Endothelial cell of umbilical vein (primary cell): ENCODE measurements at regions not wholly inside any gene's neighbourhood (a gene's known extent, or its start where the extent isn't known, plus 50 kb on each side); places are given as distances from the start of the nearest gene placed in this dataset.

Experiments used
- BruUV-seq: library from RNA; stranded (reverse); fragments of 400-500 nt; replicated peaks from 2 replicates; lab custom pipeline; 2021; lab: Mats Ljungman, UMichigan
- CTCF ChIA-PET: fragments of 300-600, 350-600 bp; sonication (Branson Sonifier 250); formaldehyde crosslinking; loops from one replicate; lab custom pipeline; 2021; ENCODE audit warnings: antibody characterized with exemption, inconsistent platforms; lab: Charles Lee
- POLR2A ChIA-PET: fragments of 300-600, 350-600 bp; sonication (Branson Sonifier 250); formaldehyde crosslinking; loops from one replicate; lab custom pipeline; 2021; ENCODE audit warnings: antibody characterized with exemption, inconsistent platforms; lab: Charles Lee
- DNase-seq: peaks from one replicate; pipeline ENCODE4 v3.0.0-alpha.2; 2011; ENCODE audit warnings: low read depth, low spot score
- FAIRE-seq: peaks from 2 replicates; lab custom pipeline; 2011; peaks lifted over from hg19 to GRCh38; lab: Jason Lieb, UNC
- H2AFZ ChIP-seq: 2 replicates; pipeline ENCODE4 v1.6.0; 2012; ENCODE audit warnings: low read depth, low read length, control low read depth, inconsistent platforms
- H3K27ac ChIP-seq: 2 replicates; pipeline ENCODE4 v1.5.1; 2011; ENCODE audit warnings: low read depth, mild to moderate bottlenecking, control low read depth, low read length, moderate library complexity; ENCODE audit not compliant: insufficient read depth
- H3K27me3 ChIP-seq, 2 experiments: 2 replicates each; pipeline versions ENCODE4 v1.6.0 to v1.6.1; 2011; ENCODE audit warnings: low read length in 2 of 2, mixed read lengths in 1 of 2; ENCODE audit not compliant: control insufficient read depth in 2 of 2, insufficient read depth in 2 of 2
- H3K36me3 ChIP-seq, 2 experiments: 2 replicates in 1 of 2; 3 replicates in 1 of 2; pipeline ENCODE4 v1.5.1; 2011; ENCODE audit warnings: low read length in 2 of 2, mild to moderate bottlenecking in 1 of 2, moderate library complexity in 1 of 2; ENCODE audit not compliant: control insufficient read depth in 2 of 2, insufficient read depth in 2 of 2; ENCODE audit errors: extremely low read depth in 1 of 2
- H3K4me1 ChIP-seq: 3 replicates; pipeline ENCODE4 v1.5.1; 2011; ENCODE audit warnings: mild to moderate bottlenecking, low read length; ENCODE audit not compliant: control insufficient read depth, insufficient read depth; ENCODE audit errors: extremely low read depth
- H3K4me2 ChIP-seq: 2 replicates; pipeline ENCODE4 v1.6.1; 2011; ENCODE audit warnings: low read length, control low read depth, mixed read lengths; ENCODE audit not compliant: insufficient read depth
- H3K4me3 ChIP-seq, 3 experiments: fragments of 200-600 bp in 1 of 3; sonication (generic), shearing (Covaris generic) in 1 of 3; replicated peaks in 1 of 3; 2 replicates each; pipeline ENCODE4 v1.5.1; 2011 to 2016; ENCODE audit warnings: control low read depth in 3 of 3, low read length in 3 of 3, mild to moderate bottlenecking in 2 of 3, inconsistent platforms in 1 of 3, low read depth in 1 of 3, moderate library complexity in 1 of 3; ENCODE audit not compliant: insufficient read depth in 1 of 3
- H3K79me2 ChIP-seq: 2 replicates; pipeline ENCODE4 v1.6.0; 2012; ENCODE audit warnings: low read length, inconsistent platforms; ENCODE audit not compliant: control insufficient read depth, insufficient read depth
- H3K9ac ChIP-seq: replicated peaks from 2 replicates; pipeline ENCODE3; 2011; ENCODE audit warnings: low read length, control low read depth; ENCODE audit not compliant: insufficient read depth; ENCODE audit errors: extremely low read depth
- H3K9me1 ChIP-seq: replicated peaks from 3 replicates; pipeline ENCODE4 v1.6.0; 2011; ENCODE audit warnings: mild to moderate bottlenecking, low read length; ENCODE audit not compliant: control insufficient read depth, insufficient read depth; ENCODE audit errors: extremely low read depth
- H3K9me3 ChIP-seq: replicated peaks from 2 replicates; pipeline ENCODE4 v1.5.1; 2012; ENCODE audit warnings: low read length, inconsistent platforms; ENCODE audit not compliant: control insufficient read depth, insufficient read depth
- H4K20me1 ChIP-seq: replicated peaks from 2 replicates; pipeline ENCODE3; 2011; ENCODE audit warnings: mild to moderate bottlenecking, low read length; ENCODE audit not compliant: control insufficient read depth, insufficient read depth; ENCODE audit errors: extremely low read depth
- EZH2 ChIP-seq: IDR thresholded peaks from 2 replicates; pipeline ENCODE4 v1.6.1; 2012; ENCODE audit warnings: borderline replicate concordance, low read depth, mild to moderate bottlenecking, moderate library complexity, low read length, inconsistent platforms; ENCODE audit not compliant: severe bottlenecking
- FOS ChIP-seq: IDR thresholded peaks from 2 replicates; pipeline ENCODE4 v1.6.1; 2011; ENCODE audit warnings: mild to moderate bottlenecking, low read length, moderate library complexity, borderline replicate concordance; ENCODE audit not compliant: insufficient read depth
- GATA2 ChIP-seq: IDR thresholded peaks from 2 replicates; pipeline ENCODE4 v1.7.0; 2011; ENCODE audit warnings: low read depth, mild to moderate bottlenecking, moderate library complexity, mixed read lengths, low read length; ENCODE audit not compliant: insufficient read length, insufficient read depth
- JUN ChIP-seq: IDR thresholded peaks from 2 replicates; pipeline ENCODE4 v1.6.1; 2011; ENCODE audit warnings: borderline replicate concordance, low read depth; ENCODE audit not compliant: insufficient read length, insufficient read depth
- MYC ChIP-seq: IDR thresholded peaks from one replicate; pipeline ENCODE4 v1.6.1; 2011; ENCODE audit warnings: mild to moderate bottlenecking, low read depth, low read length
- POLR2A ChIP-seq: IDR thresholded peaks from 2 replicates; pipeline ENCODE4 v1.6.1; 2012; ENCODE audit warnings: low read depth, mild to moderate bottlenecking, control low read depth, low read length
- POLR2AphosphoS5 ChIP-seq: IDR thresholded peaks from 2 replicates; pipeline ENCODE4 v1.6.1; 2012; ENCODE audit warnings: low read depth, mild to moderate bottlenecking, control low read depth, low read length, moderate library complexity; ENCODE audit not compliant: insufficient read depth
- dilution Hi-C: fragments of 300-500 bp; cut with MboI; formaldehyde crosslinking; loops from one replicate; pipeline ENCODE4 v1.15.0; 2019; ENCODE audit warnings: low sequenced_read_pairs; ENCODE audit not compliant: extremely low pct_ligation_motif_present
- intact Hi-C: fragments of 100-400 bp; cut with micrococcal nuclease; formaldehyde crosslinking; loops from one replicate; pipeline ENCODE4 v1.10.0; 2022
- TF ChIP-seq, protein P1 (sequence below), 2 donors: IDR thresholded peaks; 1 replicate in 1 of 2; 2 replicates in 1 of 2; pipeline ENCODE4 v1.5.1; 2011; ENCODE audit warnings: low read length in 2 of 2, mild to moderate bottlenecking in 2 of 2, moderate library complexity in 2 of 2, control low read depth in 1 of 2, inconsistent platforms in 1 of 2, low read depth in 1 of 2; ENCODE audit not compliant: insufficient read depth in 1 of 2; ENCODE audit errors: extremely low read depth in 1 of 2
- TF ChIP-seq, protein P2 (sequence below): IDR thresholded peaks from 2 replicates; pipeline ENCODE4 v1.6.1; 2011; ENCODE audit not compliant: insufficient read depth, insufficient read length

- H3K9me1 ChIP-seq = no peaks in the 10 kb centered on the region
- H3K79me2 ChIP-seq = no peaks in the 10 kb centered on the region
- no peak overlapping the region for H3K9ac ChIP-seq
- no TSS peak for BruUV-seq
- DNase-seq (no peak), FAIRE-seq (no peak)
- POLR2A ChIA-PET = no interaction called here
- no peak overlapping the region for H3K4me3 ChIP-seq
- H2AFZ ChIP-seq = no peak overlapping the region
- H3K4me2 ChIP-seq = no peak overlapping the region
- no peak overlapping the region for H3K27ac ChIP-seq
- no peaks in the 10 kb centered on the region for H3K27me3 ChIP-seq
- intact Hi-C loops (no loop called here), dilution Hi-C loops (no loop called here)
- TF ChIP-seq JUN (no peak), POLR2A (no peak), POLR2AphosphoS5 (no peak), FOS (no peak), MYC (no peak), EZH2 (no peak), GATA2 (no peak)
- TF ChIP-seq, protein P1, sequence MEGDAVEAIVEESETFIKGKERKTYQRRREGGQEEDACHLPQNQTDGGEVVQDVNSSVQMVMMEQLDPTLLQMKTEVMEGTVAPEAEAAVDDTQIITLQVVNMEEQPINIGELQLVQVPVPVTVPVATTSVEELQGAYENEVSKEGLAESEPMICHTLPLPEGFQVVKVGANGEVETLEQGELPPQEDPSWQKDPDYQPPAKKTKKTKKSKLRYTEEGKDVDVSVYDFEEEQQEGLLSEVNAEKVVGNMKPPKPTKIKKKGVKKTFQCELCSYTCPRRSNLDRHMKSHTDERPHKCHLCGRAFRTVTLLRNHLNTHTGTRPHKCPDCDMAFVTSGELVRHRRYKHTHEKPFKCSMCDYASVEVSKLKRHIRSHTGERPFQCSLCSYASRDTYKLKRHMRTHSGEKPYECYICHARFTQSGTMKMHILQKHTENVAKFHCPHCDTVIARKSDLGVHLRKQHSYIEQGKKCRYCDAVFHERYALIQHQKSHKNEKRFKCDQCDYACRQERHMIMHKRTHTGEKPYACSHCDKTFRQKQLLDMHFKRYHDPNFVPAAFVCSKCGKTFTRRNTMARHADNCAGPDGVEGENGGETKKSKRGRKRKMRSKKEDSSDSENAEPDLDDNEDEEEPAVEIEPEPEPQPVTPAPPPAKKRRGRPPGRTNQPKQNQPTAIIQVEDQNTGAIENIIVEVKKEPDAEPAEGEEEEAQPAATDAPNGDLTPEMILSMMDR (IDR thresholded peaks at IDR 0.05; ENCODE audit: extremely low read depth in 1 of 2, insufficient read depth in 1 of 2, low read depth in 1 of 2, low read length in 2 of 2) = no peak
- TF ChIP-seq, protein P2, sequence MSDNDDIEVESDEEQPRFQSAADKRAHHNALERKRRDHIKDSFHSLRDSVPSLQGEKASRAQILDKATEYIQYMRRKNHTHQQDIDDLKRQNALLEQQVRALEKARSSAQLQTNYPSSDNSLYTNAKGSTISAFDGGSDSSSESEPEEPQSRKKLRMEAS = no peak
- no peaks in the 10 kb centered on the region for H3K36me3 ChIP-seq
- no peaks in the 10 kb centered on the region for H3K9me3 ChIP-seq
- CTCF ChIA-PET = no interaction called here
- no peaks in the 10 kb centered on the region for H3K4me1 ChIP-seq
- no peaks in the 10 kb centered on the region for H4K20me1 ChIP-seq
Observed at GRCh38 chr7:110007320-110008063, 1083.4 kb upstream of the LRRN3 start.
